ENCODE measurements at regions not wholly inside any gene's neighbourhood (a gene's known extent, or its start where the extent isn't known, plus 50 kb on each side); places are given as distances from the start of the nearest gene placed in this dataset.

DNA sequence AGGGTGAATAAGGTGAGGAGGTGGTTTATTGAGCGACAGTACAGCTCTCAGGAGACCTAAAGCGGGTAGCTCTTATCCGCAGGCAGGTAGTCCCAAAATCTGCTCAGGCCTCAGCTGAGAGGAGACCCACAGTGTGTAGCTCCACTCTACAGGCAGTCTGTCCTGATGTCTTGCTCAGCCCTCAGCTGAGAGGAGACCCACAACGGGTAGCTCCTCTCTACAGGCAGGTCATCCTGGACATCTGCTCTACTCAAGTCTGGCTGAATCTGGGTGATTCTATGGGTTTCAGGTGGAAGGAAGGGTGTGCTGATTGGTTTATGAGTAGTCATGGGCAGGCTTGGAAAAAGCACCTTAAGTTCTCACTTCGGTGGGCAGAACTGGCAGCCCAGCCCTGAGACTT, 55.6 kb upstream of the ABCB5 start:
- intact Hi-C loops (cut with micrococcal nuclease; ENCODE audit: unreplicated experiment), result no loop called here

DNA sequence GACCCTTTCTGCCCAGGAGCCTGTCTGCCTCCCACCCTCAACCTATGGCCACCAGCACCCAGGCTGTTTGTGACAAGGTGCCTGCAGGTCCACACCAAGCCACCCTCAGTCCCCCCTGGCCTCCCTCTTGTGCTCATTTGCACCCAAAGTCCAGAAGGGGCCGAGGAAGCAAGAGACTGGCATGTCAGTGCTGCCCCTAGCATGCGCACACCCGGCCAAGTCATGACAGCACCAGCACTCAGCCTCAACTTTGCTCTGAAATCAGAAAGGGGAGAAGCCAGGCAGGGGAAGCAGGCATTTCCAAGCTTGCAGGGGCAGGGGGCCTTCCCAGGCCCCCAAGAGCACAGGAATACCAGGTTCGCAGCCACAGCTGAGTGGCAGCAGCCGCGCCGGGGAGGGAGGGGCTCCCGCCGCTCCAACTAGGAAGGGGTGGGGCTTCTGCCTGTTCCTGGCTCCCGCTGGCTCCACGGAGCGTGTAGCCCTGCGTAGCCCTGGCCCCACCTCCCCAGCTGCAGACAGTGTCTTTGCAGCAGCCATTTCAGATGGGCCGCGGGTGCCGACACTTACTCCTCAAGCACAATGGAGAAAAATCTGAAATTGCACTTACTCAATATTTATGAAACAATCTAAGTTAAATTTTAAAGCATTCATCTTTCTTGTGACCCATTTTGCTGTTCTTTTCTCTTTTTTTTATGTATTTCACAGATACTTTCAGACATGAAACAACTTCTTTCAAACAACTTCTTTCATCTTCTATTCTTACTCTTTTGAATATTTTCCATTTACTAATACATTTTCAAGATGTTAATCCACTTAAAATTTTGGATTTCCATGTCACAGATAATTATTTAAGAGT, 54.9 kb upstream of the ABCB5 start:
- Histone ChIP-seq H3K9me3 (ENCODE audit: low read length) (no peaks in the 10 kb centered on the region), H3K9me2 (ENCODE audit: insufficient read depth, low read length) (no peaks in the 10 kb centered on the region), H4K20me1 (ENCODE audit: insufficient read depth, low read length) (no peaks in the 10 kb centered on the region), H3K4me2 (ENCODE audit: low read length) (no peak overlapping the region), H2AFZ (ENCODE audit: low read length) (no peak overlapping the region), H3K36me3 (ENCODE audit: insufficient read depth, low read length) (no peaks in the 10 kb centered on the region), H3K27ac (ENCODE audit: low read depth, low read length, poor library complexity, severe bottlenecking) (no peak overlapping the region), H3K4me3 (ENCODE audit: low read depth, low read length, poor library complexity, severe bottlenecking) (no peak overlapping the region), H3K79me2 (ENCODE audit: insufficient read depth, low read depth, low read length) (no peaks in the 10 kb centered on the region), H3K4me1 (ENCODE audit: insufficient read depth, low read length, poor library complexity, severe bottlenecking) (no peaks in the 10 kb centered on the region)
- CTCF ChIA-PET (ENCODE audit: unreplicated experiment), result no interaction called here
- TF ChIP-seq, protein P1, sequence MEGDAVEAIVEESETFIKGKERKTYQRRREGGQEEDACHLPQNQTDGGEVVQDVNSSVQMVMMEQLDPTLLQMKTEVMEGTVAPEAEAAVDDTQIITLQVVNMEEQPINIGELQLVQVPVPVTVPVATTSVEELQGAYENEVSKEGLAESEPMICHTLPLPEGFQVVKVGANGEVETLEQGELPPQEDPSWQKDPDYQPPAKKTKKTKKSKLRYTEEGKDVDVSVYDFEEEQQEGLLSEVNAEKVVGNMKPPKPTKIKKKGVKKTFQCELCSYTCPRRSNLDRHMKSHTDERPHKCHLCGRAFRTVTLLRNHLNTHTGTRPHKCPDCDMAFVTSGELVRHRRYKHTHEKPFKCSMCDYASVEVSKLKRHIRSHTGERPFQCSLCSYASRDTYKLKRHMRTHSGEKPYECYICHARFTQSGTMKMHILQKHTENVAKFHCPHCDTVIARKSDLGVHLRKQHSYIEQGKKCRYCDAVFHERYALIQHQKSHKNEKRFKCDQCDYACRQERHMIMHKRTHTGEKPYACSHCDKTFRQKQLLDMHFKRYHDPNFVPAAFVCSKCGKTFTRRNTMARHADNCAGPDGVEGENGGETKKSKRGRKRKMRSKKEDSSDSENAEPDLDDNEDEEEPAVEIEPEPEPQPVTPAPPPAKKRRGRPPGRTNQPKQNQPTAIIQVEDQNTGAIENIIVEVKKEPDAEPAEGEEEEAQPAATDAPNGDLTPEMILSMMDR (conservative IDR thresholded peaks at IDR 0.05; ENCODE audit: low read length), result no peak
- TF ChIP-seq EZH2phosphoT487 (IDR thresholded peaks at IDR 0.05; ENCODE audit: borderline replicate concordance, low read depth, low read length), result no peak
- POLR2A ChIA-PET, result no interaction called here
- no TSS peak for BruUV-seq (replicated peaks)
- DNase-seq (ENCODE audit: low spot score), result no peak
- intact Hi-C loops (cut with micrococcal nuclease; ENCODE audit: unreplicated experiment), result no loop called here

More for the DNA sequence above, 55.6 kb upstream of the ABCB5 start:
- no peak for TF ChIP-seq EZH2phosphoT487 (IDR thresholded peaks at IDR 0.05; ENCODE audit: borderline replicate concordance, low read depth, low read length)
- TF ChIP-seq, protein P1 (conservative IDR thresholded peaks at IDR 0.05; ENCODE audit: low read length), result no peak
- Histone ChIP-seq H3K36me3 (ENCODE audit: insufficient read depth, low read length) (no peaks in the 10 kb centered on the region), H3K9me3 (ENCODE audit: low read length) (no peaks in the 10 kb centered on the region), H3K9me2 (ENCODE audit: insufficient read depth, low read length) (no peaks in the 10 kb centered on the region), H4K20me1 (ENCODE audit: insufficient read depth, low read length) (no peaks in the 10 kb centered on the region), H3K4me2 (ENCODE audit: low read length) (no peak overlapping the region), H2AFZ (ENCODE audit: low read length) (no peak overlapping the region), H3K79me2 (ENCODE audit: insufficient read depth, low read depth, low read length) (no peaks in the 10 kb centered on the region), H3K4me1 (ENCODE audit: insufficient read depth, low read length, poor library complexity, severe bottlenecking) (no peaks in the 10 kb centered on the region), H3K4me3 (ENCODE audit: low read depth, low read length, poor library complexity, severe bottlenecking) (no peak overlapping the region), H3K27ac (ENCODE audit: low read depth, low read length, poor library complexity, severe bottlenecking) (no peak overlapping the region)
- ChIA-PET CTCF (ENCODE audit: unreplicated experiment) (no interaction called here), POLR2A (no interaction called here)
- no TSS peak for BruUV-seq (replicated peaks)
- DNase-seq (ENCODE audit: low spot score), result no peak

DNA sequence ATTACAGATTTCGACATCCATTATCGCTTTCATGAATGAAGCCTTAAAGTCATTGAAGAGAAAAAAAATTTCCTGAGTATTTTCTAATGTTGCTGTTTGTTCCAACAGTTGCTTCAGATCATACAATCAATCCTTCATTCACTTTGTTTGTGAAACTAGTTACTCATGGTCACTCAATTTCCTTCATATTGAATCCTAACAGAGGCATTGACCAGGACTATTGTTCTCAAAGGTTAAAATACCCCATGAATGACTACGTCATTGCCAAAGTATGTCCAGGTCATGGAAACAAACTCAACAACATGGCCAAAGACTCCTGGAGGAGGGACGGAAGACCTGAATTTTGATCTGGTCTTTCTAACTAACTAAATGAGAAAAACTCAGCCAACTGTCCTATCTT, 54.0 kb upstream of the ABCB5 start:
- POLR2A ChIA-PET, result interaction anchor here (0.6 kb wide), 1 partner anchor 694 kb away, joined by 3 read pairs; no protein-coding TSS in a partner anchor
- H3K4me3 ChIP-seq (ENCODE audit: low read depth, low read length, poor library complexity, severe bottlenecking), result no peak overlapping the region
- intact Hi-C loops (cut with micrococcal nuclease; ENCODE audit: unreplicated experiment), result no loop called here
- H3K4me1 ChIP-seq (ENCODE audit: insufficient read depth, low read length, poor library complexity, severe bottlenecking), result no peaks in the 10 kb centered on the region
- no peaks in the 10 kb centered on the region for H4K20me1 ChIP-seq (ENCODE audit: insufficient read depth, low read length)
- no peaks in the 10 kb centered on the region for H3K9me3 ChIP-seq (ENCODE audit: low read length)
- H3K36me3 ChIP-seq (ENCODE audit: insufficient read depth, low read length), result no peaks in the 10 kb centered on the region
- no peak overlapping the region for H3K4me2 ChIP-seq (ENCODE audit: low read length)
- no peak for DNase-seq (ENCODE audit: low spot score)
- BruUV-seq (replicated peaks), result no TSS peak
- H3K79me2 ChIP-seq (ENCODE audit: insufficient read depth, low read depth, low read length), result no peaks in the 10 kb centered on the region
- no peak overlapping the region for H2AFZ ChIP-seq (ENCODE audit: low read length)
- H3K9me2 ChIP-seq (ENCODE audit: insufficient read depth, low read length), result no peaks in the 10 kb centered on the region
- no peak for TF ChIP-seq EZH2phosphoT487 (IDR thresholded peaks at IDR 0.05; ENCODE audit: borderline replicate concordance, low read depth, low read length)
- TF ChIP-seq, protein P1 (conservative IDR thresholded peaks at IDR 0.05; ENCODE audit: low read length), result no peak
- CTCF ChIA-PET (ENCODE audit: unreplicated experiment), result no interaction called here
- H3K27ac ChIP-seq (ENCODE audit: low read depth, low read length, poor library complexity, severe bottlenecking), result no peak overlapping the region

Measured in OCI-LY7 (cell line).